Neural crest cell (in vitro differentiated cells): ENCODE measurements at regions not wholly inside any gene's neighbourhood (a gene's known extent, or its start where the extent isn't known, plus 50 kb on each side); places are given as distances from the start of the nearest gene placed in this dataset.

Source experiments
- DNase-seq: peaks from one replicate; pipeline ENCODE4 v3.0.0; 2021; ENCODE audit warnings: low read depth, mixed read lengths, low spot score
- H3K27ac Mint-ChIP-seq: one replicate; pipeline ENCODE4 v1.8.0; 2021; ENCODE audit warnings: mild to moderate bottlenecking, mixed read lengths; ENCODE audit not compliant: unreplicated experiment
- H3K27me3 Mint-ChIP-seq: 2 replicates; pipeline ENCODE4 v1.8.0; 2021; ENCODE audit warnings: low read depth, mild to moderate bottlenecking, mixed read lengths
- H3K36me3 Mint-ChIP-seq: 2 replicates; pipeline ENCODE4 v1.8.0; 2021; ENCODE audit warnings: low read depth, mild to moderate bottlenecking, mixed read lengths
- H3K4me1 Mint-ChIP-seq: 2 replicates; pipeline ENCODE4 v1.8.0; 2021; ENCODE audit warnings: mixed read lengths
- H3K4me3 Mint-ChIP-seq: one replicate; pipeline ENCODE4 v1.8.0; 2021; ENCODE audit warnings: mild to moderate bottlenecking, mixed read lengths
- H3K9me3 Mint-ChIP-seq: 2 replicates; pipeline ENCODE4 v1.8.0; 2021; ENCODE audit warnings: mixed read lengths
- TF ChIP-seq, protein P1 (sequence below): fragments of 200-600 bp; sonication (generic); conservative IDR thresholded peaks from 2 replicates; pipeline ENCODE4 v1.5.0; 2021; ENCODE audit warnings: antibody characterized with exemption, mild to moderate bottlenecking

DNA sequence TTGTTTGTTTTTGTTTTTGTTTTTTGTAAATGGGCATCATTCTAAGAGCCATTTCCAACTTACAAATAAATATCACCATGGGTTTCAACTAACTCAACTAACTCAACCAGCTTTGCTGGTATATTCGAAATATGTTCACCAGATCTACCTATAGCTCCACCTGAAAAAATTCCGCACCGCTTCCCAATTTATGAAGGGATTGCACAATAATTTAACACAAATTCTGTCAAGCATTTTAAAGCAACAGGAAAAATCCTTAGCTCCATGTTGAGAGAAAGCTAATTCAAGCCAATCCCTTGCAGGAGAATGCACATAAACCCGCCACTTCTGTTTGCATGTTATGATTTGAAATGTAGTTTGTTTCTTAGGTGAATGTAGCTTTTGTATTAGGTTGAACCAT, 417.8 kb downstream of the EFNB2 start:
- Mint-ChIP-seq H3K36me3 (peaks cover 4% of the 10 kb centered on the region), H3K27ac (no peak overlapping the region), H3K4me3 (no peak overlapping the region), H3K27me3 (no peaks in the 10 kb centered on the region), H3K9me3 (no peaks in the 10 kb centered on the region), H3K4me1 (peaks cover 33% of the 10 kb centered on the region)
- no peak for DNase-seq
- TF ChIP-seq, protein P1, sequence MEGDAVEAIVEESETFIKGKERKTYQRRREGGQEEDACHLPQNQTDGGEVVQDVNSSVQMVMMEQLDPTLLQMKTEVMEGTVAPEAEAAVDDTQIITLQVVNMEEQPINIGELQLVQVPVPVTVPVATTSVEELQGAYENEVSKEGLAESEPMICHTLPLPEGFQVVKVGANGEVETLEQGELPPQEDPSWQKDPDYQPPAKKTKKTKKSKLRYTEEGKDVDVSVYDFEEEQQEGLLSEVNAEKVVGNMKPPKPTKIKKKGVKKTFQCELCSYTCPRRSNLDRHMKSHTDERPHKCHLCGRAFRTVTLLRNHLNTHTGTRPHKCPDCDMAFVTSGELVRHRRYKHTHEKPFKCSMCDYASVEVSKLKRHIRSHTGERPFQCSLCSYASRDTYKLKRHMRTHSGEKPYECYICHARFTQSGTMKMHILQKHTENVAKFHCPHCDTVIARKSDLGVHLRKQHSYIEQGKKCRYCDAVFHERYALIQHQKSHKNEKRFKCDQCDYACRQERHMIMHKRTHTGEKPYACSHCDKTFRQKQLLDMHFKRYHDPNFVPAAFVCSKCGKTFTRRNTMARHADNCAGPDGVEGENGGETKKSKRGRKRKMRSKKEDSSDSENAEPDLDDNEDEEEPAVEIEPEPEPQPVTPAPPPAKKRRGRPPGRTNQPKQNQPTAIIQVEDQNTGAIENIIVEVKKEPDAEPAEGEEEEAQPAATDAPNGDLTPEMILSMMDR = no peak

DNA sequence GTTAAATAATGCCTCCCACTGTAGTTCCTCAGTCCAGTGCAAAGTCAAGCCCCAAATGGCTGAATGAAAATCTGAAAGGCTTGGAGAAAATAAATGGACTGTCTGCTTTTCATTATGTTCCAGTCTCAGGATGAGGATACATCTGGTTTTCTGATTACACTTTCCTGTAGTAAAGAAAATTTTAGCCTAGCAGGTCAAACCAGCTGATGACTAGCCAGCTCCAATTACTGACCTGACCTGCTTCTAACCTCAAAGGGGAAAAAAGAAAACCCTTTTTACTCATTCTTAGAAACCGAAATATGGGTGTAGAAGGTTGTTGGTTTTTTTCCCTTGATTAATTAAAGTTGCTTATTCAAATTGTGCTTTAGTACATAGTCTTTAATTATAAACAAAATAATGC, 418.4 kb downstream of the EFNB2 start:
- Mint-ChIP-seq H3K4me1 (peaks cover 33% of the 10 kb centered on the region), H3K27ac (no peak overlapping the region), H3K9me3 (no peaks in the 10 kb centered on the region), H3K27me3 (no peaks in the 10 kb centered on the region), H3K4me3 (no peak overlapping the region), H3K36me3 (peaks cover 4% of the 10 kb centered on the region)
- no peak for DNase-seq
- TF ChIP-seq, protein P1 = no peak

DNA sequence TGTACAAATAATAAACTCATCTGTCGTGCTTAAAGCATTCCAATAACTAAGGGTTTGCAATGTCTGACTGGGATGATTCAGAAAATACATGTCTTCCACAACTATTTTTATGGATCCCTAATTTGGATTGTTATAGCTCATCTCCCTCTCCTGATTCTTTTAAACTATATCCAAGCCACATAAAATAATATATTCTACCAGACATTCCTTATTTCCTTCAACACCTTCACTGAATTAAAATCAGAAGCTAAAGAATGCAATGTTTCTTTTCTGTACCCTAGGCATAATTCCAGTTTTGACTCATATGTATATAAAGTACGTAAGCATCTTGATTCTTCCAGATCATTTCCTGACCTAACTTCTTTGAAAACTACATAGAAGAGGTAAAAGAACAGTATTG, 420.4 kb downstream of the EFNB2 start:
- no peak for DNase-seq
- H3K27ac Mint-ChIP-seq = no peak overlapping the region
- TF ChIP-seq, protein P1 = no peak
- H3K4me1 Mint-ChIP-seq = peaks cover 28% of the 10 kb centered on the region
- no peak overlapping the region for H3K4me3 Mint-ChIP-seq
- H3K9me3 Mint-ChIP-seq = no peaks in the 10 kb centered on the region
- no peaks in the 10 kb centered on the region for H3K36me3 Mint-ChIP-seq
- no peaks in the 10 kb centered on the region for H3K27me3 Mint-ChIP-seq

DNA sequence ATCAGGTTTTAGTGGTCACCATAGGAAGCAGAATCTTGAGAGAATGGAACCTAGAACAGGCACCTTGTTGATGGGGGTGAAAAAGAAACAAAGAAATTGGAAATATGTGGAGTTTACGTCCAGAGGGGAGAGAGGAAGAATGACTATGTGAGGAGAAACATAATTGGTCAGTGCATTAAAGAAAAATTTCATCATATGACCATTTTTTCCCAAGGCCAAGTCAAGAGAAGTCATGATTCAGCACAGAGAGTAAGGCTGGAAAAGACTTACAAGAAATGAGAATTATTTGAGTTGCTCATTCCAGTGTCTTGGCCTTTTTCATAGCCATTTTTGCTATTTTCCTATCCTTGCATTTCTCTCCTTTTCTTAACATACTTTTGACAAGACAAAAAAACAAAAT, 421.7 kb downstream of the EFNB2 start:
- Mint-ChIP-seq H3K36me3 (no peaks in the 10 kb centered on the region), H3K27me3 (no peaks in the 10 kb centered on the region), H3K27ac (no peak overlapping the region), H3K9me3 (no peaks in the 10 kb centered on the region), H3K4me3 (no peak overlapping the region), H3K4me1 (peaks cover 19% of the 10 kb centered on the region)
- TF ChIP-seq, protein P1 = no peak
- no peak for DNase-seq

DNA sequence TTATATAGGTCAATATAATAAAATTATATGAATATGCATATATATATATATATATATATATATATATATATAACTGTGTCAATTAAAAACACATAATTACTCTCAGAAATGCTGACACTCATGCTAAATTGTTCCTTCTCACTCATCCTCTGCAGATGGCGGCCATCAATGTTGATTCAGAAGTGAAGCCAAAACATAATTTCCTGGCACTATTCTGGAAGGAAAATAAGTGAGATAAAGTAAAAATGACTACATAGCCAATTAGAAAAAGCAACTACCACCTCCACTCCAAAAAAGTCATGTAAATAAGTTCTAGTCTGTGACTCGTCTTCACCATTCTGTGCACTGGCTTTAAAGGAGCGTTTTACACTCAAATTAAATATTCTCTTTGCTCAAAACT, 423.3 kb downstream of the EFNB2 start:
- Mint-ChIP-seq H3K27ac (no peak overlapping the region), H3K36me3 (no peaks in the 10 kb centered on the region), H3K27me3 (no peaks in the 10 kb centered on the region), H3K4me3 (no peak overlapping the region), H3K4me1 (peaks cover 8% of the 10 kb centered on the region), H3K9me3 (no peaks in the 10 kb centered on the region)
- TF ChIP-seq, protein P1 = no peak
- no peak for DNase-seq
